ENCODE measurements at regions not wholly inside any gene's neighbourhood (a gene's known extent, or its start where the extent isn't known, plus 50 kb on each side); places are given as distances from the start of the nearest gene placed in this dataset.

GRCh38 chr4:164529058-164529457, 224.9 kb upstream of the SMIM31 start (continued):
- TF ChIP-seq YY1 (IDR thresholded peaks at IDR 0.05; ENCODE audit: low read depth, low read length) (no peak), JUND (IDR thresholded peaks at IDR 0.05; ENCODE audit: low read length) (no peak), E2F6 (IDR thresholded peaks at IDR 0.05) (no peak), TEAD4 (IDR thresholded peaks at IDR 0.05; ENCODE audit: low read depth, low read length) (no peak)

Data from H1 (cell line).